GM18861 (cell line): ENCODE measurements at regions not wholly inside any gene's neighbourhood (a gene's known extent, or its start where the extent isn't known, plus 50 kb on each side); places are given as distances from the start of the nearest gene placed in this dataset.
"Not testable (repeated sequence)": the region's sequence is repeated elsewhere in the genome, so short reads cannot be mapped to it uniquely, and the experiment has no call there.

ENCODE experiments used
- ATAC-seq: cut with Tn5 transposase; IDR thresholded peaks from one replicate; pipeline ENCODE4 v1.9.1; 2021; ENCODE audit not compliant: unreplicated experiment

GRCh38 chr22:25281675-25282345 lies 62.4 kb downstream of the CRYBB2 start:
- no peak for ATAC-seq

- ATAC-seq, result no peak
These were observed 62.9 kb downstream of the CRYBB2 start for GRCh38 chr22:25282346-25282670.

GRCh38 chr22:25282671-25283561 lies 63.5 kb downstream of the CRYBB2 start:
- no peak for ATAC-seq

GRCh38 chr22:25288481-25288880 lies 69.0 kb downstream of the CRYBB2 start:
- ATAC-seq, result not testable (repeated sequence)

- ATAC-seq, result not testable (repeated sequence)
These were observed 82.5 kb downstream of the CRYBB2 start for GRCh38 chr22:25301912-25302311.

GRCh38 chr22:25309586-25309985 lies 90.1 kb downstream of the CRYBB2 start:
- not testable (repeated sequence) for ATAC-seq

GRCh38 chr22:25311924-25312323 lies 92.5 kb downstream of the CRYBB2 start:
- ATAC-seq, result not testable (repeated sequence)

- ATAC-seq, result no peak
These were observed 98.8 kb downstream of the CRYBB2 start for GRCh38 chr22:25318081-25318823.

GRCh38 chr22:25327018-25327755 lies 107.7 kb downstream of the CRYBB2 start:
- ATAC-seq, result no peak

GRCh38 chr22:25331050-25331449 lies 111.6 kb downstream of the CRYBB2 start:
- ATAC-seq, result no peak

GRCh38 chr22:25331911-25332310 lies 112.5 kb downstream of the CRYBB2 start:
- not testable (repeated sequence) for ATAC-seq

GRCh38 chr22:25332386-25332785 lies 112.9 kb downstream of the CRYBB2 start:
- ATAC-seq, result no peak

- ATAC-seq, result no peak
These were observed 114.7 kb downstream of the CRYBB2 start for GRCh38 chr22:25334162-25334490.

- not testable (repeated sequence) for ATAC-seq
These were observed 115.2 kb downstream of the CRYBB2 start for GRCh38 chr22:25334631-25335030.

GRCh38 chr22:25335276-25335675 lies 115.8 kb downstream of the CRYBB2 start:
- ATAC-seq, result not testable (repeated sequence)

GRCh38 chr22:25340536-25340935 lies 121.1 kb downstream of the CRYBB2 start:
- not testable (repeated sequence) for ATAC-seq

- not testable (repeated sequence) for ATAC-seq
These were observed 124.9 kb downstream of the CRYBB2 start for GRCh38 chr22:25344366-25344765.

GRCh38 chr22:25346859-25347751 lies 127.7 kb downstream of the CRYBB2 start:
- no peak for ATAC-seq

- ATAC-seq, result no peak
These were observed 128.3 kb downstream of the CRYBB2 start for GRCh38 chr22:25347752-25348102.

- ATAC-seq, result no peak
These were observed 129.0 kb downstream of the CRYBB2 start for GRCh38 chr22:25348391-25348790.
